Adrenal gland (tissue), 5 donors: ENCODE measurements at regions not wholly inside any gene's neighbourhood (a gene's known extent, or its start where the extent isn't known, plus 50 kb on each side); places are given as distances from the start of the nearest gene placed in this dataset.

ENCODE experiments used
- POLR2A ChIP-seq, 2 donors: fragments of 450-650 bp; IDR thresholded peaks; one replicate each; pipeline ENCODE4 v1.6.1; 2017; ENCODE audit warnings: antibody characterized with exemption in 2 of 2, mild to moderate bottlenecking in 2 of 2, moderate library complexity in 1 of 2
- TF ChIP-seq, protein P1 (sequence below), 6 experiments: fragments of 450-650 bp in 4 of 6; fragments of 200-600 bp in 2 of 6; sonication (generic) in 1 of 6; IDR thresholded peaks; 1 replicate in 5 of 6; 2 replicates in 1 of 6; pipeline versions ENCODE4 v1.5.1 to v1.8.0; 2016 to 2021; ENCODE audit warnings: antibody characterized with exemption in 6 of 6, mild to moderate bottlenecking in 2 of 6, moderate library complexity in 1 of 6
- donor health status: DM: no; HTN: no; CAD: no.

DNA sequence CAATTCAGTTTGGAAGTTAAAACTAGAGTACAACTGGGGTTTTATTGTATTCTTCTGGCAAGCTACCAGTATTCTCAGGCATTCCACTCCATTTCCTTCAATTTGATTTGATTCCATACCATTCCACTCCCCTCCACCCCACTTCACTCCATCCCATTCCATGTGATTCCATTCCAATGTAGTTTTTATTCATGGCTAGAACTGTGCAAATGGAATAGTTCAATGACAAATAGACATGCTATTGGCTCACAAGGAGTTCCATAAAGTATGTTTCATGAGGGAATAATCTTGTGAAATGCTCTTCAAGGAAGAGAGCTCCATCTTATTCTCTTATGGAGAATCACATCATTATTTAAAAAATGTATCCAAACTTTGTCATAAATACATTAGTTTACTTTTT, 285.0 kb upstream of the BMP2 start:
- TF ChIP-seq, protein P1, sequence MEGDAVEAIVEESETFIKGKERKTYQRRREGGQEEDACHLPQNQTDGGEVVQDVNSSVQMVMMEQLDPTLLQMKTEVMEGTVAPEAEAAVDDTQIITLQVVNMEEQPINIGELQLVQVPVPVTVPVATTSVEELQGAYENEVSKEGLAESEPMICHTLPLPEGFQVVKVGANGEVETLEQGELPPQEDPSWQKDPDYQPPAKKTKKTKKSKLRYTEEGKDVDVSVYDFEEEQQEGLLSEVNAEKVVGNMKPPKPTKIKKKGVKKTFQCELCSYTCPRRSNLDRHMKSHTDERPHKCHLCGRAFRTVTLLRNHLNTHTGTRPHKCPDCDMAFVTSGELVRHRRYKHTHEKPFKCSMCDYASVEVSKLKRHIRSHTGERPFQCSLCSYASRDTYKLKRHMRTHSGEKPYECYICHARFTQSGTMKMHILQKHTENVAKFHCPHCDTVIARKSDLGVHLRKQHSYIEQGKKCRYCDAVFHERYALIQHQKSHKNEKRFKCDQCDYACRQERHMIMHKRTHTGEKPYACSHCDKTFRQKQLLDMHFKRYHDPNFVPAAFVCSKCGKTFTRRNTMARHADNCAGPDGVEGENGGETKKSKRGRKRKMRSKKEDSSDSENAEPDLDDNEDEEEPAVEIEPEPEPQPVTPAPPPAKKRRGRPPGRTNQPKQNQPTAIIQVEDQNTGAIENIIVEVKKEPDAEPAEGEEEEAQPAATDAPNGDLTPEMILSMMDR (IDR thresholded peaks at IDR 0.05) = no peak
- TF ChIP-seq POLR2A (IDR thresholded peaks at IDR 0.05) = no peak
